ENCODE measurements at regions not wholly inside any gene's neighbourhood (a gene's known extent, or its start where the extent isn't known, plus 50 kb on each side); places are given as distances from the start of the nearest gene placed in this dataset.

- no peak overlapping the region for H3K4me3 ChIP-seq
- no peak overlapping the region for H3K27ac ChIP-seq
These were observed 1252.1 kb upstream of the CADM2 start for GRCh38 chr3:83706669-83707068.

GRCh38 chr3:83715307-83715706 is 1243.5 kb upstream of the CADM2 start:
- Histone ChIP-seq H3K4me3 (no peak overlapping the region), H3K27ac (no peak overlapping the region)

DNA sequence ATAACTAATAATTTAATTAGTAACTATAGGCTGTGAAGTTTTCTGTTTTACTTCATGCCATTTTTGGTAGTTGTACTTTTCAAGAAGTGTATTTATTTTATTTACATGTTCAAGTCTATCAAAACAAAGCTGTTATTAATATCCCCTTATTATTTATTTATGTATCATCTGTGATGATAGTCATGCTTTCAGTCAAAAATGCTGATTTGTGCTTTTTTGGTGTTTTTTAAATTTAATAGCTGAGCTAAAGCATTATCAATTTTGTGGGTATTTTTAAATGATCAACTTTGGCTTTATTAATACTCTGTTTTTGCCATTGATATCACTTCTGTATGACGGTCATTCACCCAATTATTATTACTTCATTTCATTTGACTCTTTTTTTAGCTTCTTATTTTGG is 1229.2 kb upstream of the CADM2 start:
- no peak overlapping the region for H3K27ac ChIP-seq
- no peak overlapping the region for H3K4me3 ChIP-seq

GRCh38 chr3:83734656-83735055 is 1224.1 kb upstream of the CADM2 start:
- Histone ChIP-seq H3K4me3 (no peak overlapping the region), H3K27ac (no peak overlapping the region)

DNA sequence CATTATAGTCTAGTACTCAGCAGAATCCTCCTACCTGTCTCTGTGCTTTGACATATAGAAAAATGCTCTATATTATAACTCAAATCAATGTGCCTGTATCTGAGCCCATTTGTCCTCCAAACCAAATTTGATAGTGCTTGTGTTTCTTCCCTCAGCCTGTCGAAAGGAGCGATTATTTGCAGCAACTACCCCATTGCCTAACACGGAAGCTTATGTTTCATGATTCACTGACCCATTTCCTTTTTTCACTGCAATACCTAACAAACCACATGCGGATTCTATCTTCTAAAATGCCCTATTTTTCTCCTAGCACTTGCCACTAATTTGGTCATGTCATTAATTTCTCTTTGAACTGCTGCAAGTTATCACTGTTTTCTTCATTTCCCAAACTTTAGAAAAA is 1220.6 kb upstream of the CADM2 start:
- Histone ChIP-seq H3K4me3 (no peak overlapping the region), H3K27ac (no peak overlapping the region)

DNA sequence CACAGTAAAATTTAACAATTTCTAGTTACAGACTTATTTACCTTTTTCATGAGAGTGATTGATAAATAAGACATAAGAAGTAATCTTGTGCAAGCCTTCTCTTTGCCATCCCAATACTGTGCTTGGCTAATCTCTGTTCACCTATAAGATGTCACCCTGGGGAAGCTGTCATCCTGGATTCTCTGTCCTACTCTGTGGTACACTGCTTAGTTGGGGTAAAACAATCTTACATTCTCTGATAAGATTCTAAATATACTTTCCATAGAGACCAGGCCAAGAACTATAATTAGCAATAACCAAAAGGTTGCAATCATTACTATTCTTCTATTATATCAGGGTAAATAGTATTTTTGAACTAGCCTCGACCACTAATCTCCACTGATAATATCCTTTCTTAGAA is 1218.3 kb upstream of the CADM2 start:
- no peak overlapping the region for H3K4me3 ChIP-seq
- H3K27ac ChIP-seq, result no peak overlapping the region

DNA sequence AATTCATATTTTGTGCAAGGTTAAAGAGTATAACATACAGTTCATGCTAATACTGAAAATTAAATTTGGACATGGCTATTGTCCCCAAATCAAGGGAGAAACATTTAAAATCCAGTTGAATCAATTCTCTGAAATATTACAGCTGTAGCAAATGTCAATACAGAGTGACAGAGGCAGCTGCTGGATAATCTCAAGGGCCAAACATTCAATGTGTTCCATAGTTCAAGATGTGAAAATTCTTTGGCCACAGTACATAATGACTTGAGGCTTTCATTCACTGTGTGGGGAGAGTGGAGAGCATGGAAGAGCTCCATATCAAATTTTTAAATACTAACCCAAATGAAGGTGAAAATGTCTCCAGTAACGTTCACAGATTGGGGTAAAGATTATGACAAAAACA is 1192.8 kb upstream of the CADM2 start:
- no peak overlapping the region for H3K27ac ChIP-seq
- no peak overlapping the region for H3K4me3 ChIP-seq

- H3K27ac ChIP-seq, result no peak overlapping the region
- H3K4me3 ChIP-seq, result no peak overlapping the region
These were observed 1188.8 kb upstream of the CADM2 start for GRCh38 chr3:83769791-83770663.

DNA sequence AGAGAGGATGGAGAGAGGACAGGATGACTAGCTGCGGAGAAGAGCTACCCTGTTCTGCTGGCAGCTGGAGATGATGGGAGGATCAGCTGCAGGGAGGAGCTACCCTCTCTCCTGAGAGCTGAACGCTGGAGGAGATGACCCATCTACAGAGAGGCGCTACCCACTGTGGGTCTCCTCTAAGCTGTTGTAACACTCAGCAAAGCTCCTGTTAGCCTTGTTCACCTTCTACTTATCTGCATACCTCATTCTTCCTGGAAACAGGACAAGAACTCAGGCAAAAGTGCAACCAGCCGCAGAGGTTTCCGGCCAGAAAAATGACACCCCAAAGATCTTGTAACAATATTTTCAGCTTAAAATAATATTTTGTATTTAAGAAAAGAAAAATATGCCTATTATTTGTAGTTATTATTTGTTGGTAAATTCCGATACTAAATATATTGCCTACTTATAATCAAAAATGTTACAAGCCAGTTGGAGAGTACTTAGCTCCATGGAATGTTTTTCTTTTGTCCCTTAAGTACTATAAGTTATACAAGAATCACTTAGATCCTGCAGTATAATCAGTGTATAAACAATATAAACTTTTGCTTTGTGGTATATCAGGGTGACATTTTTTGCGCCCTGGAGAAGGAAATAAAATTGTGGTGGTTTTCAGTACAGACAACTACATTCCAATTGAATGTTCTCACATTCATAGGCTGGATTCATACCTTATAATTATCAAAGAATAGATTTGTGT is 1188.0 kb upstream of the CADM2 start:
- H3K4me3 ChIP-seq, result no peak overlapping the region
- H3K27ac ChIP-seq, result no peak overlapping the region

DNA sequence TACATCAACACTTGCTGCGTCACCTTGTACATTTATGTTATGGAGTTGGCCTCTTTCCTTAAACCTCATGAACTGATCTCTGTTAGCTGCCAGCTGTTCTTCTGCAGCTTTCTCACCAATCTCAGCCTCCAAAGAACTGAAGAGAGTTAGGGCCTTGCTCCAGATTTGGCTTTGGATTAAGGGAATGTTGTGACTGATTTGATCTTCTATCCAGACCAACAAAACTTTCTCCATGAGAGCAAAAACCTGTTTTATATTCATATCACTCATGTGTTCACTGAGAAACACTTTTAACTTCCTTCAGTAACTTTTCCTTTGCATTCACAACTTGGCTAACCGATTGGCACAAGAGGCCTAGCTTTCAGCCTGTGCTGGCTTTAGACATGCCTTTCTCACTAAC is 1156.0 kb upstream of the CADM2 start:
- Histone ChIP-seq H3K4me3 (no peak overlapping the region), H3K27ac (no peak overlapping the region)

- H3K27ac ChIP-seq, result no peak overlapping the region
- H3K4me3 ChIP-seq, result no peak overlapping the region
These were observed 1151.3 kb upstream of the CADM2 start for GRCh38 chr3:83807511-83807910.

DNA sequence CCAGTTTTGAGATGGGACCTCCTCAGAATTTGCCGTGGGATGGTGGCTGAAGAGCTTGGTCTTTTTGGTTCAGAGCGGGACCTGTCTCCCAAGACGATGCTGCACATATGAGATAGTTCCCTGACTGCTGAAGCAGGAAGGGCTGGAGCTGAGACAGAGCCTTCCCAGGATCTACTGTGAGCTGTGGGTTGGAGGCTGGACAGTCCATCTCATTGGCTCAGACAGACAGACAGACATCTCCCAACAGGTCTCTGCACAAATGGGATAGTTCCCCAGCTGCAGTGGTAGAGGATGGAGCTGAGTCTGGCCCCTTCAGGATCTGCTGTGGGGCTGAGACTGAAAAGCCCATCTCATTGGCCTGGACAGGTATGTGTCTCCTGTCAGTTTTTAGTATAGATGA is 1145.6 kb upstream of the CADM2 start:
- no peak overlapping the region for H3K4me3 ChIP-seq
- H3K27ac ChIP-seq, result no peak overlapping the region

GRCh38 chr3:83816653-83817052 is 1142.1 kb upstream of the CADM2 start:
- H3K4me3 ChIP-seq, result no peak overlapping the region
- H3K27ac ChIP-seq, result no peak overlapping the region

DNA sequence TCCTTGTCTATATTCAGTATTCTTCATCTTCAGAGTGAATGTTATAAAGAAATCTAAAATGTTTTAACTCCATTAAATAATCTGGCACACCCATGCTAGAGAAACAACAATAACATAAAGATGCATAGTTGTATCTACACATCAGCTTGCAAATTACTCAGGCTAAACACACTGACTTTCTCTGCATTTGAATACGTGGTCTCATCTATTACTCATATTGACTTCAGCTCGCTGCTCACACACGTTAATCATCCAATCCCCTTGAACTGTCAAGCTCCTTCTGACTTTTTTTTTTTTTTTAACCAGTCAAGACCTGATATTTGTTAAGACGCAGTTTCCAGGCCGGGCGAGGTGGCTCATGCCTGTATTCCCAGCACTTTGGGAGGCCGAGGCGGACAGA is 1137.3 kb upstream of the CADM2 start:
- no peak overlapping the region for H3K4me3 ChIP-seq
- H3K27ac ChIP-seq, result no peak overlapping the region

GRCh38 chr3:83823095-83823494 is 1135.7 kb upstream of the CADM2 start:
- Histone ChIP-seq H3K4me3 (no peak overlapping the region), H3K27ac (no peak overlapping the region)

- Histone ChIP-seq H3K4me3 (no peak overlapping the region), H3K27ac (no peak overlapping the region)
These were observed 1123.7 kb upstream of the CADM2 start for GRCh38 chr3:83835040-83835439.

GRCh38 chr3:83842511-83842910 is 1116.3 kb upstream of the CADM2 start:
- Histone ChIP-seq H3K4me3 (no peak overlapping the region), H3K27ac (no peak overlapping the region)

DNA sequence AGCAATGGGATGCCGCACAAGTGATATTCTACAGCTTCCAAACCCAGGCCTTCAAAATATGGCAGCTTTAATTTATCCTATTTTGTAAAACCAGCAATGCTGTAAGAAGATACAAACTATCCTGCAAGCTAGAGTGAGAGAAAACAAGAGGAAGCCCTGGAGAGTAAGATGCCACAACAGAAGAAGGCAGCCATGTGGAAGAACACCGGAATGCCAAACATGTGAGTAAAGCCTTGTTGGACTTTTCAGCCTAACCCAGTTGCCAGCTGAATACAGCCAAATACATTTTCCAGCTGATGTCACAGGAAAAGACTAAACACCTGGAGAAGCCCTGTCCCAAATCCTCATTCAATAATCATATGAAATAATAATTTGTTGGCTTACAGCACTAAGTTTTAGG is 1115.1 kb upstream of the CADM2 start:
- Histone ChIP-seq H3K27ac (no peak overlapping the region), H3K4me3 (no peak overlapping the region)

DNA sequence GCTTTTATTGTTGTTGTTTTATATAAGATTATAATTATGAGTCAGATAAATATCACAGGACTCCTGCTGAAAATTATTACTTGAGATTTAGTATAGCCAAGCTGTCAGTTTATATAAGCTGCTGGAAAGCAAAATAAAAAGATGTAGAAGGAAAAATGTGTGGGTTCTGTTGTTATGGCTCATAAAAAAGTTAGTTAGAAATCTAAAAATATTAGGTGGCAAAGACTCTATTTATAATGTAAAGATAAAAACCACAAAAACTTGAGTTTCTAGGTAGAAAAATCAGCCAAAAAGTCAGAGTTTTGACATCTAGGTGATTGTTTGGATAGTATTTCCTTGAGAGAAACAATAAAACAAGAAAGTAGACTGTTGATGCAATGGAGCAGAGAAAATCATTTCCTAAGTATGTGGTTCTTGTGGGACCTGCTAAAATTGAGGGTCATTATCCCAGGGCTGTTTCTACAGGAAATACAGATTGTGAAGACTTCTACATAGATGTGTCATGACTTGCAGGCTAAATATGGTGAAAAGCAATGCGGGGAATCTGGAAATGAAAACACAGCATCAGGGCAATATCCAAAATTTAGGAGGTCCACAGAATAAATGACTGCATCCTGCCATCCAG is 1109.6 kb upstream of the CADM2 start:
- no peak overlapping the region for H3K4me3 ChIP-seq
- no peak overlapping the region for H3K27ac ChIP-seq

GRCh38 chr3:83863380-83863779 is 1095.4 kb upstream of the CADM2 start:
- H3K4me3 ChIP-seq, result no peak overlapping the region
- no peak overlapping the region for H3K27ac ChIP-seq

Measured in skin epidermis (tissue), 12 donors.